Thyroid gland (tissue), 4 donors: ENCODE measurements at regions not wholly inside any gene's neighbourhood (a gene's known extent, or its start where the extent isn't known, plus 50 kb on each side); places are given as distances from the start of the nearest gene placed in this dataset.

Experiments
- CTCF ChIP-seq, 6 experiments: fragments of 200-600 bp in 3 of 6; fragments of 450-650 bp in 3 of 6; sonication (generic) in 3 of 6; IDR thresholded peaks; one replicate each; pipeline ENCODE4 v1.5.1; 2016 to 2019; ENCODE audit warnings: antibody characterized with exemption in 6 of 6, mild to moderate bottlenecking in 2 of 6, inconsistent platforms in 1 of 6, moderate library complexity in 1 of 6
- POLR2A ChIP-seq, 2 donors: fragments of 450-650 bp; IDR thresholded peaks; one replicate each; pipeline ENCODE4 v1.6.1; 2017; ENCODE audit warnings: antibody characterized with exemption in 2 of 2, mild to moderate bottlenecking in 2 of 2, moderate library complexity in 1 of 2

- no peak for TF ChIP-seq POLR2A (IDR thresholded peaks at IDR 0.05)
- TF ChIP-seq CTCF (IDR thresholded peaks at IDR 0.05) = no peak
Measured at GRCh38 chr5:39896706-39897105, 471.9 kb upstream of the DAB2 start.
